GM18502 (cell line): ENCODE measurements at regions not wholly inside any gene's neighbourhood (a gene's known extent, or its start where the extent isn't known, plus 50 kb on each side); places are given as distances from the start of the nearest gene placed in this dataset.

Experiments used
- ATAC-seq: cut with Tn5 transposase; IDR thresholded peaks from one replicate; pipeline ENCODE4 v1.9.1; 2021; ENCODE audit warnings: mild to moderate bottlenecking; ENCODE audit not compliant: unreplicated experiment, poor library complexity

DNA sequence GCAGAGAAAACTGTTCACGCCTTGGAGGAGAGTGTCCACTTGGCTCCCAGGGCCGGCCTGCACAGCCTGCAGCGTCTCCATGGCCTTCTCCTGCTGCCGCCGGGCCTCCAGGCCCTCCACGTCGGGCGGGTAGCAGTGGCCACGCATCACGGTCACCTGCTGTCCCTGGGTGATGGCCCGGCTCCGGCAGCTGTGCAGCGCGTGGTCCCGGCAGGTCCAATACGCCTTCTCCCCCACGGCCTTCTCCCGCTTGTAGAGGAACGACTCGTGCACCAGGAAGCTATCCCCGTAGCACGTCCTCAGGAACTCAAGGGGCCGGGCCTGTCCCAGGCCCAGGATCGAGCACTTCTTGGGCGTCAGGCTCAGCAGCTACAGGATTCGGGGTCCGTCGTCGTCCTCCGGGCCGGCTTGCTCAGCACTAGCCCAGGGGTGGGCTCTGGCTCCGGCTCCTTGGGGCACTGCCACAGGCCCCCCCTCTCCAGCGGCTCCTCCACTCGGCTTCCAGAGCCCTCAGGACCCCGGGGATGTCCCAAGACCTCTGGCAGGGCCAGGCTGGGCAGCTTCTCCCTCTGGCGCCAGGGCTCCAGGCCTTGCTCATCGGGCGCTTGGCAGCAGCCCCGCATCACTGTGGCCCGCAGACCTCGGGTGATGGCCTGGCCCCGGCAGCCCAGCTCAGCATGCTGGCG is 83.6 kb upstream of the FXR1 start:
- ATAC-seq: no peak

DNA sequence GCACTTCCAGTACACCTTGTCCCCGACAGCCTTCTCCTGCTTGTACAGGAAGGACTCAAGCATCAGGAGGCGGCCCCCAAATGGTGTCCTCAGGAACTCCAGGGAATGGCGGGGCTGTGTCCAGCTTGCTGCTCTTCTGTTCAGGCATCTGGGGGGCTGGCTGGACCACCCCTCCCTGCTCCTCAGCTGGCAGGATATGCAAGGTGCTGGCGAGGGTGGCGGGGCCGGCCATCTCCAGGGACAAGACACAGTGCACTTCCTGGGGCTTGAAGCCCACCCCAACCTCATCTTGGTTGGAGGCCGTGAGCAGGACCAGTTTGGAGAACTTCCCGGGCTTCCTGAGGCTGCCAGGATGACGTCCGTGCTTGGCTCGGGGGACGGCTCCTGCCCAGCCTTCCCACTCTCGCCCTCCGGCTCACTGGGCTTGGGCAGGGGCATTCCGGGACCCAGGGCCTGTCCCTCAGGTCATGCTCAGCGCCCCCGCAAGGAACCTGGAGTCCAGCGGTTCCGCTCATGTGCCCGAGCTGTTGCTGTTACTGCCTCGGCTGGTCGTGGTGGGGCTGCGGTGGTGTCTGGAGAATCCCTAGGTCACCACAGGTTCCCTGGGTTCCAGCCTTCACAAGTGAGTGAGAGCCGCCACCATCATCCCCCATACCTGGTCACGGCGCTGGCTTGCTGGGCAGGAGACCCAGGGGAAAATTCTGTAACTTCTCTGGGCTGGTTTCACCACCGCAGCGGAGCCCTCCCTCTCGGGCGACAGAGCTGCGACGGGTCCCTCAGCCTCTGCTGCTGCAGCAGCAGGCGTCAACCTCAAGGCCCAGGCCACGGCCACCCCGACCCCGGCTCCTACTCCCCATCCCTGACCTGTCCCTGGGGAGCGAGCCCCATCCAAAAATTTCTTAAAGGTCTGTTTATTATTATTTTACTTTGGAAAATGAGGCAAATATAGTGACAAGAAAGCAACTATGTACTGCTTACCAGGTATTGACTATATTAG is 82.8 kb upstream of the FXR1 start:
- ATAC-seq: no peak

DNA sequence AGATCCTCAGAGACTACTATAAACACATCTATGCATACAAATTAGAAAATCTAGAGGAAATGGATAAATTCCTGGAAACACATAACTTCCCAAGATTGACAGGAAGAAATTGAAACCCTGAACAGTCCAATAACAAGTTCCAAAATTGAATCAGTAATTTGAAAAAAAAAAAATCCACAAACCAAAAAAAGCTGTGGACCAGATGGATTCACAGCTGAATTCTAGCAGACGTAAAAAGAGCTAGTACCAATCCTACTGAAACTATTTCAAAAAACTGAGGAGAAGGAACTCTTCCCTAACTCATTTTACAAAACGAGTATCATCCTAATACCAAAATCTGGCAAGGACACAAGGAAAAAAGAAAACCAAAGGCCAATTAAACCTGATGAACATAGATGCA is 77.0 kb upstream of the FXR1 start:
- no peak for ATAC-seq

DNA sequence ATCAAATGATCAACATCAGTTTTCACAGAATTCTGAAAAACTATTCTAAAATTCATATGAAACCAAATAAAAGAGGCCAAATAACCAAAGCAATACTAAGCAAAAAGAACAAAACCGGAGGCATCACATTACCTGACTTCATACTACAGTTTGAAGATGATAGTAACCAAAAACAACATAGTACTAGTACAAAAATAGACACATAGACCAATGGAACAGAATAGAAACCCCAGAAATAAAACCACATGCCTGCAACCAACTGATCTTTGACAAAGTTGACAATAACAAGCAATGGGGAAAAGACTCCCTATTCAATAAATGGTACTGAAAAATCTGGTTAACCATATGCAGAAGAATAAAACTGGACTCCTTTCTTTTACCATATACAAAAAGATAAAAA is 75.7 kb upstream of the FXR1 start:
- no peak for ATAC-seq

DNA sequence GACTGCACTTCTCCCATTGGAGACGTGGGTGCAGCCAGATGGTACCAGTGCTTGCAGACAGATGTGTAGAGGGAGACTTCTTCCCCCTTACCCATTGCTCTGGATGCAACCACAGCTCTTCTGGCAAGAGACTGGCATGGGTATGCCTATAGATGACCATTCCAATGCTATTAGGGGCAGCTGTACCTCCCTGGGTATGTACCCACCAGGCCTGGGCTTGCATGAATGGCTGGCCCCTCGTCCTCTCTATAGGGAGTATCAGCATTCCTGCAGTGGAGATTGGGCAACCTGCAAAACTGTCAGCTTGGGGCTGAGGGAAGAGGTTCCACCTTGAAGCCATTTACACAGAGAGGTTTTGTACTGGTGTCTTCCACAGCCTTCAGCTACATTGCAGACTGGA is 57.6 kb upstream of the FXR1 start:
- no peak for ATAC-seq

DNA sequence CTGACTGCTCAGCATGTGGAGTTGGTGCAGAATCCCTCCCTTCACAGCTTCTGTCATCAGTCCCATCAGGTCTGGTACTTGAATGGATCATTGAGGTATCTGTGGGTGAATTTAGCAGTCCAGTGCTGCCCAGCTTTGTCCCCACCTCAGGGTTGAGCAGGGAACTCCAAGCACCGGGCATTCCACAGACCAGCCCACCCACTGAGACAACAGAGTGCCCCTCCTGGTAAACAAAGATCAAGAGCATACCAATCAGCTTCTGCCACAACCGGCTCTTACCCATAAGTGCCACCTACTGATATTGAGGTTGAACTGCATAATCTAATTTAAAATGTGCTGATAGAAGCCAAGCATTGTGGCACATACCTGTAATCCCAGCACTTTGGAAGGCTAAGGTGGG is 57.1 kb upstream of the FXR1 start:
- ATAC-seq: peak; percentile 75

DNA sequence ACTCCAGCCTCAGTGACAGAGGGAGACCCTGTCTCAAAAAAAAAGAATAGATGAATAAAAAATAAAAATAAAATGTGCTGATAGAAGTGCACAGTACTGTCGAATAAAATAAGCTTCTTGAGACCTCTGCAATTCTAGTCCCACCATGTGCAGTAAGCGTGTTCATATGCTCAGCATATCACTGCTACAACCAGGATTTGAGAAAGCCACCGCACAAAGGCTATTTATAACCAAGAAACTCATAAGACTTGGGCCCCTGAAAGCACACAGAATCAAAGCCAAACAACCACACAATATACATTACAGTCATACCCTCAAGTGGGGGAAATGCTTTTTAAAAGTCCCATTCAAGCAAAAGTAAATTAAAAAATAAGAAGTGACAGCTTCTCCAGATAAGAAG is 56.5 kb upstream of the FXR1 start:
- no peak for ATAC-seq

DNA sequence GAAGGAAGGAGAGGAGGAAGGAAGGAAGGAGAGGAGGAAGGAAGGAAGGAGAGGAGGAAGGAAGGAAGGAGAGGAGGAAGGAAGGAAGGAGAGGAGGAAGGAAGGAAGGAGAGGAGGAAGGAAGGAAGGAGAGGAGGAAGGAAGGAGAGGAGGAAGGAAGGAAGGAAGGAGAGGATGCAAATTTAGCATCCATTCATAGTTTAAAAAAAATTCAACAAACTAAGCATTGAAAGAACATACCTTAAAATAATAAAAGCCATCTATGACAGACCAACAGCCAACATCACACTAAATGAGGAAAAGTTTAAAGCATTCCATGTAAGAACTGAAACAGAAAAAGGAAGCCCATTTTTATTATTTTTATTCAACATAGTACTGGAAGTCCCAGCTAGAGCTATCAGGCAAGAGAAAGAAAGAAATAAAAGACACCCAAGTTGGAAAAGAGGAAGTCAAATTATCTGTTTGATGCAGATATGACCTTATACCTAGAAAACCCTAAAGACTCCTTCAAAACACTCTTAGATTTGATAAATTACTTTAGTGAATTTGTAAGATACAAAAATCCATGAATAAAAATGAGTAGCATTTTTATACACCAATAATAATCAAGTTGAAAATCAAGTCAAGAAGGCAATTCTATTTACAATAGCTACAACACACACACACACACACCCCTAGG is 52.2 kb upstream of the FXR1 start:
- ATAC-seq: no peak
